HG03066 (cell line): ENCODE measurements at regions not wholly inside any gene's neighbourhood (a gene's known extent, or its start where the extent isn't known, plus 50 kb on each side); places are given as distances from the start of the nearest gene placed in this dataset.
"Not testable (repeated sequence)": the region's sequence is repeated elsewhere in the genome, so short reads cannot be mapped to it uniquely, and the experiment has no call there.

Experiments
- ATAC-seq: cut with Tn5 transposase; IDR thresholded peaks from one replicate; pipeline ENCODE4 v1.9.1; 2021; ENCODE audit warnings: low read depth; ENCODE audit not compliant: unreplicated experiment

- ATAC-seq: no peak
Observed at GRCh38 chr12:131444220-131445164, 266.4 kb upstream of the SFSWAP start.

GRCh38 chr12:131445184-131445774 is 265.6 kb upstream of the SFSWAP start:
- no peak for ATAC-seq

- ATAC-seq: no peak
Observed at GRCh38 chr12:131445795-131446194, 265.1 kb upstream of the SFSWAP start.

- ATAC-seq: not testable (repeated sequence)
Observed at GRCh38 chr12:131447636-131448035, 263.3 kb upstream of the SFSWAP start.

GRCh38 chr12:131448254-131448795 is 262.6 kb upstream of the SFSWAP start:
- no peak for ATAC-seq

- ATAC-seq: no peak
Observed at GRCh38 chr12:131449027-131449426, 261.9 kb upstream of the SFSWAP start.

- ATAC-seq: no peak
Observed at GRCh38 chr12:131452444-131452860, 258.4 kb upstream of the SFSWAP start.

GRCh38 chr12:131454418-131455217 is 256.3 kb upstream of the SFSWAP start:
- peak; percentile 84 for ATAC-seq

GRCh38 chr12:131455218-131455506 is 255.7 kb upstream of the SFSWAP start:
- ATAC-seq: no peak

GRCh38 chr12:131455581-131456110 is 255.2 kb upstream of the SFSWAP start:
- ATAC-seq: no peak

- ATAC-seq: no peak
Observed at GRCh38 chr12:131456301-131457027, 254.4 kb upstream of the SFSWAP start.

GRCh38 chr12:131457028-131457310 is 253.9 kb upstream of the SFSWAP start:
- ATAC-seq: no peak

GRCh38 chr12:131457331-131458047 is 253.4 kb upstream of the SFSWAP start:
- ATAC-seq: no peak

GRCh38 chr12:131458048-131458374 is 252.9 kb upstream of the SFSWAP start:
- ATAC-seq: no peak

- ATAC-seq: no peak
Observed at GRCh38 chr12:131458931-131459772, 251.7 kb upstream of the SFSWAP start.

- ATAC-seq: no peak
Observed at GRCh38 chr12:131459773-131460365, 251.0 kb upstream of the SFSWAP start.

- ATAC-seq: no peak
Observed at GRCh38 chr12:131460520-131460919, 250.4 kb upstream of the SFSWAP start.

- ATAC-seq: no peak
Observed at GRCh38 chr12:131461096-131461495, 249.8 kb upstream of the SFSWAP start.

GRCh38 chr12:131463174-131463573 is 247.7 kb upstream of the SFSWAP start:
- ATAC-seq: no peak
